Psoas muscle (tissue), 7 donors: ENCODE measurements at regions not wholly inside any gene's neighbourhood (a gene's known extent, or its start where the extent isn't known, plus 50 kb on each side); places are given as distances from the start of the nearest gene placed in this dataset.

Experiments
- ATAC-seq, 4 donors: fragments of 200-7000 bp; cut with Tn5 transposase; one replicate each; pipeline ENCODE4 v1.9.1; 2020; ENCODE audit warnings: moderate library complexity in 3 of 4, mild to moderate bottlenecking in 2 of 4
- DNase-seq, 2 donors: peaks; one replicate each; pipeline ENCODE4 v3.0.0-alpha.2; 2020
- H3K27ac ChIP-seq: fragments of 200-600 bp; one replicate; pipeline ENCODE4 v1.8.0; 2022
- H3K27me3 ChIP-seq, 3 donors: fragments of 200-600 bp in 1 of 3; one replicate each; pipeline versions ENCODE4 v1.6.1 to v1.8.0; 2013 to 2022; ENCODE audit warnings: low read length in 2 of 3, mild to moderate bottlenecking in 2 of 3, moderate library complexity in 1 of 3; ENCODE audit not compliant: insufficient read depth in 3 of 3
- H3K36me3 ChIP-seq, 2 donors: fragments of 200-600 bp in 1 of 2; one replicate each; pipeline versions ENCODE4 v1.6.1 to v1.8.0; 2013 to 2022; ENCODE audit warnings: low read depth in 1 of 2, mild to moderate bottlenecking in 1 of 2, moderate library complexity in 1 of 2; ENCODE audit not compliant: insufficient read depth in 1 of 2
- H3K4me1 ChIP-seq: fragments of 200-600 bp; one replicate; pipeline ENCODE4 v1.8.0; 2022
- H3K4me3 ChIP-seq: fragments of 200-600 bp; one replicate; pipeline ENCODE4 v1.8.0; 2022; ENCODE audit warnings: mild to moderate bottlenecking
- H3K9me3 ChIP-seq: fragments of 200-600 bp; one replicate; pipeline ENCODE4 v1.8.0; 2022
- CTCF ChIP-seq: fragments of 200-600 bp; IDR thresholded peaks from one replicate; pipeline ENCODE4 v1.8.0; 2022; ENCODE audit warnings: antibody characterized with exemption
- WGBS, 3 donors: extraction: QIAGEN DNeasy Blood & Tissue Kit; methylation state at CpG; one replicate each; pipeline versions ENCODE4 v1.1.6 to v1.1.7; 2013; 5-methylcytosine and 5-hydroxymethylcytosine counted together
- intact Hi-C, 2 donors: fragments of 100-400 bp; cut with DNase I; formaldehyde crosslinking; loops; one replicate each; pipeline versions ENCODE4 v1.11.0 to v1.14.2; 2022
- donor health status: healthy with polysubstance abuse.
- donor health status: DM: no; HTN: no; CAD: no; lungs with moderate emphysema.
- donor health status: Bipolar disorder and iron deficiency.
- donor health status: healthy.
- donor health status: DM: yes; HTN: yes; CAD: no.
- donor health status: DM: no; HTN: no; CAD: no.
- donor health status: DM: yes; HTN: yes; CAD: no.

GRCh38 chr14:71463807-71464206, 468.4 kb upstream of the RGS6 start:
- DNase-seq = no peak
- Histone ChIP-seq H3K9me3 (no peaks in the 10 kb centered on the region), H3K27me3 (no peaks in the 10 kb centered on the region), H3K36me3 (no peaks in the 10 kb centered on the region), H3K4me3 (no peak overlapping the region), H3K4me1 (no peaks in the 10 kb centered on the region), H3K27ac (no peak overlapping the region)
- no peak for ATAC-seq
- no peak for TF ChIP-seq CTCF
- intact Hi-C loops = no loop called here

GRCh38 chr14:71464840-71465239, 467.4 kb upstream of the RGS6 start:
- Histone ChIP-seq H3K36me3 (no peaks in the 10 kb centered on the region), H3K27ac (no peak overlapping the region), H3K4me1 (no peaks in the 10 kb centered on the region), H3K9me3 (no peaks in the 10 kb centered on the region), H3K27me3 (no peaks in the 10 kb centered on the region), H3K4me3 (no peak overlapping the region)
- intact Hi-C loops = no loop called here
- ATAC-seq (no peak), DNase-seq (no peak)
- WGBS, 3 donors = 94 to 98% (median 95%) methylated on average over 4 of the region's 4 CpGs
- no peak for TF ChIP-seq CTCF

- WGBS, 3 donors = 90 to 93% (median 91%) methylated on average over 2 of the region's 2 CpGs
- TF ChIP-seq CTCF = no peak
- intact Hi-C loops = no loop called here
These were observed 466.9 kb upstream of the RGS6 start for GRCh38 chr14:71465316-71465715.

GRCh38 chr14:71466251-71466650, 466.0 kb upstream of the RGS6 start:
- no peak for ATAC-seq
- intact Hi-C loops = no loop called here

More at GRCh38 chr14:71465316-71465715, 466.9 kb upstream of the RGS6 start:
- Histone ChIP-seq H3K4me1 (no peaks in the 10 kb centered on the region), H3K4me3 (no peak overlapping the region), H3K27me3 (no peaks in the 10 kb centered on the region), H3K9me3 (no peaks in the 10 kb centered on the region), H3K36me3 (no peaks in the 10 kb centered on the region), H3K27ac (no peak overlapping the region)
- DNase-seq = no peak
- ATAC-seq = no peak

More at GRCh38 chr14:71466251-71466650, 466.0 kb upstream of the RGS6 start:
- WGBS, 3 donors = 60 to 71% (median 66%) methylated on average over 3 of the region's 3 CpGs
- Histone ChIP-seq H3K27me3 (no peaks in the 10 kb centered on the region), H3K4me1 (no peaks in the 10 kb centered on the region), H3K36me3 (no peaks in the 10 kb centered on the region), H3K4me3 (no peak overlapping the region), H3K9me3 (no peaks in the 10 kb centered on the region), H3K27ac (no peak overlapping the region)
- DNase-seq = no peak
- TF ChIP-seq CTCF = no peak
